DMS 273 (cell line): ENCODE measurements at regions not wholly inside any gene's neighbourhood (a gene's known extent, or its start where the extent isn't known, plus 50 kb on each side); places are given as distances from the start of the nearest gene placed in this dataset.
"Not testable (repeated sequence)": the region's sequence is repeated elsewhere in the genome, so short reads cannot be mapped to it uniquely, and the experiment has no call there.

Experiments
- DNase-seq: peaks from one replicate; lab custom pipeline; 2025; ENCODE audit not compliant: unreplicated experiment; lab: John Stamatoyannopoulos, UW

DNA sequence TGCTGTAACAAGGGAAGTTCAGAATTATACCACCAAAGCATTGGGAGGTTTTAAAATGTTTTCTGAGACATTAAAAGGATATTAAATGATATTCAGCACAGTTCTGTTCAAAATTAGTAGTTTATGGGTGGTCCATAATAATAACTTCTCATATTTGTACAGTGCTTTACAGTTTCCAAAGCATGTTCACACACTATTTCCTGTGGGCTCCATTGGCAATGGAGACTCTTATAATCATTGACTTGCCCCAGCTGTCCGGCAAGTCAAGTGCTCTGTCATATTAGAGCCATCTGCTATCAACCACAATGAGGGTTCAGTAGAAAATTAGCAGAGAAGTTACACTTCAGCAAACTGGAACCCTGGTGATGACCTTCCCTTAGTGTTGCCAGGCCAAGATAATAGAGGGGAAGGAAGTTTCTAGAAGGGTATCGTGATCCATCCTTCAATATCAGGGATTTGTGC, 526.6 kb upstream of the CCDC196 start:
- no peak for DNase-seq

GRCh38 chr14:65961004-65961403, 525.2 kb upstream of the CCDC196 start:
- peak; percentile 82 for DNase-seq

DNA sequence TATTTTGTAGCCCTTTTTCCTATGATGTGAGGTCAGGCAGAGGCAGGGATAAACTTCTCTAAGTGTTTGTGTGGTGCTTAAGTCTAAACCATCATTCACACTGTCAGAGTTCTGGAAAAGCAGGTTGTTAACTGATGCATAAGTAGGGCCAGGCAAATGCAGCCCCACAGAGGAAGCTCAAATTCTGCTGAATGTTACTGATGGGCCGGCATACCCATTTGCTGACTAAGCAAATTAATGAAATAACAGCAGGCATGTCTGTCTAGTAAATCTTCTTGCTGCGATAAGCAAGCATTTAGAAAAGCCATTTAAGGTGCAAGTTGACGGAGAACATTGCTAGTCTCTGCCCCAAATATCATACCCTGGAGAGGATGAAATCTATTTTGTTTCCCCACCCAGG, 523.2 kb upstream of the CCDC196 start:
- no peak for DNase-seq

GRCh38 chr14:65964366-65964765, 521.8 kb upstream of the CCDC196 start:
- DNase-seq, result no peak

DNA sequence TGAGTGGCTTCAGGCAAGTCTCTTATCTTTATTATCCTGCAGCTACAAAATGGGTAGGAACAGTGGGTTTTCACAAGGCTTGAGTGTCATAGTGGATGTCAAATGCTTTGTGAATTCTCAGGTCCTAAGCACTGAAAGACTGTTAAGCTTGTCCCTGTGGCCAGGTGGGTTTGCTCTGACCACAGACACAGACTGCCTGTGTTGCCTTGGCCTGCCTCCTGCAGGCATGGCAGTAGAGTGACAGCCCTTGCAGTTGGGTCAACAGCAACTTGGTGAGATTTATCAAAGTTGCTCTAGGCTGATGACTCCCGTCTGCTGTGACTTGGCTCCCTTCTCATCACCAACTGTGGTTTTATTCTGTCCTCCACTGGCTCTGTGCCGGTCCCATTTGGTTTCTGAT, 520.0 kb upstream of the CCDC196 start:
- no peak for DNase-seq

DNA sequence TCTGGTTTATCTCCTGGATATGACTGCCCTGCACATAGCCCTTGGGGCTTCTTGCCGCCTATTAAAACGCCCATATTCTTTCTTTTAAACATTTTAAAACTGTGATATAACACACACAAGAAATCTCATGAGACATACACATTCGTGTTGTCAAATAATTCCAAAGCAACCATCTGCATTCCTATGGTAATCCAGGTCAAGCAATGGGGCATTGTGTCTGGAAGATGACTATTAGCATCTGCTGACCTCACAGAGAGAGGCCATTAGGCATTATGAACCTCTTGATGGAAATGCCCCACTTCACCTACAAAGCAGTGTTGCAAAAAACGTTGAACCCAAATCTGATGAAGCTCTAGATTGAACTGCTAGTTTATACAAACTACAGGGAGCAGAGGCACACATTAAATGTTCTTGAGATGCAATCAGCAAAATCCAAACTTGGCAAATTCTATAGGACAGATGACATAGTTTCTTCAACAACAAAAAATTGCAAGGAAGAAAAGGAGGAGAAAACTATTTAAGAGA, 513.8 kb upstream of the CCDC196 start:
- DNase-seq, result no peak

GRCh38 chr14:65972891-65973290, 513.3 kb upstream of the CCDC196 start:
- no peak for DNase-seq

DNA sequence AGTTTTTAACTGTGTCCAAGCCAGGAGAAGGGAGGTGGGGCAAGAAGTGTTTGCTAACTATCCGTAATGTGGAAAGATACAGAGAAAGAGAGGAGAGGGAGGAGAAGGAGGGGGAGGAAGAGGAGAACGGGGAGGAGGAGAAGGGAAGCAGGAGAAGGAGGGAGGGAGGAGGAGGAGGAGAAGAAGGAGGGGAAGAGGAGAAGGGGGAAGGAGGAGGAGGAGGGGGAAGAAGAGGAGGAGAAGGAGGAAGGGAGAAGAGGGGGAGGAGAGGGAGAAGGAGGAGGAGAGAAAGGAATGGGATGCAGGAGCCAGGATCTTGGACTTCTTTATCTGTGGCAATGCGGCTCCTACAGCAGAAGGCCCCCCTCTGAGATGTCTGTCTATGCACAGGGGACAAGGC, 510.3 kb upstream of the CCDC196 start:
- DNase-seq, result no peak

DNA sequence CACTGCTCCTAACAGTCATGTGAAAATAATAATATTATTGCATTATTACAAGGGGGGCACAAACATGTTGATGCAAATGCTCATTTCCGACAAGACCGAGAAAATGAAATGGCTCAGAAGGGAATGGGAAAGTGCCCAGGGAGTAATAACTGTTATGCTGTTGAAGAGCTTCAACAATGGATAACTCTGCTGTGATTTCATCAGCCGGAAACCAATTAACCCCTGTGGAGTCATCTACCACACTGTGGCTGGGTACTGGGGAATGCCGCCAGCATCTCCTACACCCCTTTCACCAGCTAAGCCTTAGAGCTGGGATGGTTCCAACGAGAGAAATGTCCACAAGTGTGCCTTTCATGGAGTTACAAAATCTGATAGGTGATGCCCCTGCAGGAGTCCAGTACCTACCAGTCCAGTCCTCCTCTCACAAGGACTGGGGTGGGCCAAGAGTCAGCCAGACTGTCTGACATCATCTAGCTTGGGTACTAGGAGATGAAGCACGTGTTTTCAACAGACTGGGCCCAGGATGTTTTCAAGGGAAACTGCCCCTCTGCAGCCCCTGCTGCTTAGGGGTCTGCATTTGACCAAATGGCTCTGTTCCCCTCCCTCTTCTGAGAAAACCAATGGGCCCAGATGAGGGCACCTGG, 509.3 kb upstream of the CCDC196 start:
- no peak for DNase-seq

GRCh38 chr14:65981192-65981843, 504.9 kb upstream of the CCDC196 start:
- no peak for DNase-seq

DNA sequence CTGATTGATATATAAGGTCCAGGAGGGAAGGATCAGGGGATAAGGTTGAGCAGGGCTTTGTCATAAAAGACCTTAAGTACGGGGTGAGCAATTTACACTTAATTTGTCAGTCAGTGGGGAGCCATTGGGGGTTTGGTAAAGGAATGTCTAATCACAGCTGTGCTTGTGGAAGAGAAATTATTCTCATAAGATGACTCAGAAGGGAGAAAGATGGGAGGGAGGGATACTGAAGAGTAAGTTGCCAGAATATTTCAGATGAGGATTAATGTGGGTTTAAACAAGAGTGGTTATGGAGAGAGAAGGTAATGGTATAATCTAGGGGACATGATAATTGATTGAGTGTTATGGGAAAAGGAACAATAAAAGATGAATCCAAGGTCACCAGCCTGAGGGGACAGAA, 500.1 kb upstream of the CCDC196 start:
- DNase-seq, result no peak

DNA sequence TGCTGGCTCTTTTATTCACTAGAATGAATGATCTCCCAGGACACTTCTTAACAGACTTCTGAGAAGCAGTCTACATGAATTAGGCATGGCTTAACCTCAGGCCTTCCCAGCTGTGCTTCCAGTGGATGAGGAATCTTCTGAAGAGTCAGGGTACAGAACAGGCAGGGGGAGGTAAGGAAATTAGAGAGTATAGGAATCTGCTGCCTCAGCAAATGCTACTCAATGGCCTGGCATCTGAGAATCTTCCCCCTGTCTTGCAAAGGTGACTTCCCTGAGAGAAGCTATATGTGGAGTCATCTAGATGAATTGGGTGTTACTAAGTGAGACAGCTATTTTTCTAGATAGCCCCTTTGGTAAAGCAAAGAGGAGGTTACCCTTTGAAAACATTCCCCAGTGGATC, 496.2 kb upstream of the CCDC196 start:
- no peak for DNase-seq

- DNase-seq, result peak; percentile 6
These were observed 495.1 kb upstream of the CCDC196 start for GRCh38 chr14:65991104-65991503.

DNA sequence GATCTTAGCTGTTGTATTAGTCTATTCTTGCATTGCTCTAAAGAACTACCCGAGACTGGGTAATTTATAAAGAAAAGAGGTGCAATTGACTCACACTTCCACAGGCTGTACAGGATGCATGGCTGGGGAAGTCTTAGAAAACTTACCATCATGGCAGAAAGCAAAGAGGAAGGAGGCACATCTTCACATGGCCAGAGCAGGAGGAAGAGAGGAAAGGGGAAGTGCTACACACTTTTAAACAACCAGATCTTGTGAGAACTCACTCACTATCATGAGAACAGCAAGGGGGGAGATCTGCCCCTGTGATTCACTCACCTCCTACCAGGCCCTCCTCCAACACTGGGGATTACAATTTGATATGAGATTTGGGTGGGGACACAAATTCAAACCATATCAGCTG, 494.2 kb upstream of the CCDC196 start:
- not testable (repeated sequence) for DNase-seq

GRCh38 chr14:65993103-65993502, 493.1 kb upstream of the CCDC196 start:
- no peak for DNase-seq

- DNase-seq, result no peak
These were observed 492.2 kb upstream of the CCDC196 start for GRCh38 chr14:65993996-65994395.

- no peak for DNase-seq
These were observed 488.8 kb upstream of the CCDC196 start for GRCh38 chr14:65997347-65997746.

DNA sequence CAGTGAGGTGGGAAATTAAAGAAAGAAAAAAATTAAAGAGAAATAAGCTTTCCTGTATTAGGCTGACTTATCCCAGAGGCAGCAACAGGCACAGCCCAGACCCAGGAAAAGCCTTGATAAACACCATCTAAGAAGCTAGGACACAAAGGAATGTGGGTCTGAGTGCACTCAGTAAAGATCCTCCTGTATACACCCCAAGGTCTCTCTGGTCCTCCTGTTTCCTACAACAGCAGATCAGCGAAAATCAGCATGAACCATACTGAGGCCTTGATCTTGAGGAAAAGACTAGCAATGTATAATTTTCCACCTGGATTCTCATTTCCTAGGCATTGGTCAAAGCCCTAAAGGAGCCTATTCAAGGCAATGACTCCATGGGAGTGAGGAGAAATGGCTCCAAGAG, 486.3 kb upstream of the CCDC196 start:
- DNase-seq, result no peak

DNA sequence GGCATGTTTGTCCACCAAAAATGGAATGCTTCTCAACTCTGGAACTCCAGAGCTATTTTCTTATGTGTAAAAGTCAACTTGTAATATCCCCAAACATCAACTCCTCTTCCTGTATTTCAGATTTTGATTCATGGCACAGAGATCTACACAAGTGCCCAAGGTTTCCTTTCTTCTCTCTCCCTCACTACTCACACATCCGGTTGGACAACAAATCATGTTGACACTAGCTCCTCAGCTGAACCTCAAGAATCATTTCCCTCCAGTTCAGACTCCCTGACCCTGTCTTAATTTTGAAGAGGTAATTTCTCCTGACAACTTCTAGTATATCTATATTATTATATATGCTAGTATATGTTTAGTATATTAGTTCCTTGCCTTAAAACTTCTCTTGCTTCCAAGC, 485.4 kb upstream of the CCDC196 start:
- no peak for DNase-seq

GRCh38 chr14:66001356-66001755, 484.8 kb upstream of the CCDC196 start:
- no peak for DNase-seq

DNA sequence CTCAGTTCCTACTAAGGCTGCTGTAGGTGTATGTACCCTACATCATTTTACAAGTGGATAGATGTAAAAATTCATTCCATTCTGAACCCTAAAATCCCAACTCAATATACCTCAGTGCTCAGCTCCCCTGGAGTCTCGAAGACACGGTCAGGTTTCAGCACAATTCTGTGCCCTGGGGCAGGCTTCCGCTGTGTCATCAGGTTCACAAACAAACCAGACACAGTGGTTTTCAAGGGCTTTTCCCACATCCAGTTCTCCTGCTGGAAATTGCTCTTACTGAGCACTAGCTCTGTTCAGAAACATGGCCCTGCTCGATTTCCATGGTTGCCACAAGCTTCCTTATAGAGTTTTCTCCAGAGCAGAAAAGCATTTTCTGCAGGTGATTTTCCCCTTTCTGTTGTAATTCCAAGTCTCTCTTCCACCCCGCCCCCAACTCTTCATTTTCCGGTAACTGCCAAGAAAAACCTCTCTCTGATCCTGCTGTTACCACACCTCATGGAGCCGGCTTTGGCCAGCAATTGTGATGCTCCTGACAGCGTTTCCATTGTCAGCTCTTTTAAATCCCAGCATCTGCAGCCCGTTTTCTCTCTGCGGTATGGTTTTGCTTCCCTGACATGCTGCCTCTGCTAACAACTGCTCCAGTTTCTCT, 483.0 kb upstream of the CCDC196 start:
- no peak for DNase-seq

DNA sequence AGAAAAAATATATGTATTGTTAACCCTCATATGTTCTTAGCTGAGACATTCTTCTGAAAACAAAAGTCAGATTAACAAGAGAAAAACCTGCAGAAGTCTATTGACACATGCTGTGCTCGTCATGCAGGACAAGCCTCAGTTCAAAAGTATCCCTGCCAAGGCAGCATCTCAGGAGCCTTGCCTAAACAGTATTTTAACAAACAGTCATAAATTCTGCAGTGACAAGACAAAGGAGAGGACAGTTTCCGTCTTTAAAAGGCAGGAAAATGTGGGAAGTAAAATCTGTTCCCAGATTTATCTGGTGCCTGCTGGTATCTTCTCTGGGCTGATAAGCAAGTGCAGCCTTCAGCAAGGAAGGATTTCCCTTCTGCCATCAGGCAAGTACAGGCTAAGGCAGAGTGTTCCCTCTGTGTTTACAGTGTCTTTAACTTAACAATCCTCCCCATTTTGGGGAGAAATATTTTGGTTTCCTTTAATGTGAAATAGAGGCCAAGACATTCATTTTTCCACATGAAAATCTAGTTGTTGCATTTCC, 480.2 kb upstream of the CCDC196 start:
- no peak for DNase-seq
